ENCODE measurements at regions not wholly inside any gene's neighbourhood (a gene's known extent, or its start where the extent isn't known, plus 50 kb on each side); places are given as distances from the start of the nearest gene placed in this dataset.

DNA sequence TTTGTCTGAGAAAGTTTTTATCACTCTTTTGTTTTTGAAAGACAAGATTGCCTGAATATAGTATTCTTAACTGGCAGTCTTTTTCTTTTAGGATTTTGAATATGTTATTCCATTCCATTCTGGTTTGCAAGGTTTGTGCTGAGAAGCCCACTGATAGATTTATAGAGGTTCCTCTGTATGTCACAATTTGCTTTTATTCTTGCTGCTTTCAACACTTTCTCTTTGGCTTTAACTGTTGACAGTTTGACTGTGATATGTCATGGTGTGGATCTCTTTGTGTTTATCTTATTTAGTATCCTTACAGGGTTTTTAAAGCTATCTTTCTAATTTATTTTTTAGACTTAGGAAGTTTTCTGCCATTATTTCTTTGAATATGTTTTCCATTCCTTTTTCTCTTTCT is 331.2 kb upstream of the ATP11B start:
- no peak for DNase-seq (ENCODE audit: low read depth)

GRCh38 chr3:182464513-182465145 is 328.7 kb upstream of the ATP11B start:
- no peak for DNase-seq (ENCODE audit: low read depth)

GRCh38 chr3:182465301-182466185 is 327.8 kb upstream of the ATP11B start:
- DNase-seq (ENCODE audit: low read depth) = no peak

DNA sequence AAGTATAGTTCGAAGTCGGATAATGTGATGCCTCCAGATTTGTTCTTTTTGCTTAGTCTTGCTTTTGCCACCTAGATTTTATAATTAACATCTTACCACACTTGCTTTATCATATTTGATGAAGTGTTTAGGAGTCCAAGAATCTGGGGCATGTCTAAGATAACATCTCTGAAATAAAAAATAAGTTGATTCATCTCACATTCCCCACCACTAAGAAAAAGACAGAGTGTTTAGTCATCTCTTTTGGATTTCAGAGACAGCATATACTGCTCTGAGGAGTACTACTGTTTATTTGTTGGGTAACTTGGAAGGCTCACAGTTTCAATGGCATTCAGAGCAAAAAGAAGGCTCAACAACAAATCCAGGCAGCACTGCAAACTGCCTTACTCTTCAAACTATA is 324.2 kb upstream of the ATP11B start:
- no peak for DNase-seq (ENCODE audit: low read depth)

- no peak for DNase-seq (ENCODE audit: low read depth)
Observed at GRCh38 chr3:182470187-182470586, 323.1 kb upstream of the ATP11B start.

GRCh38 chr3:182473191-182473710 is 320.1 kb upstream of the ATP11B start:
- no peak for DNase-seq (ENCODE audit: low read depth)

DNA sequence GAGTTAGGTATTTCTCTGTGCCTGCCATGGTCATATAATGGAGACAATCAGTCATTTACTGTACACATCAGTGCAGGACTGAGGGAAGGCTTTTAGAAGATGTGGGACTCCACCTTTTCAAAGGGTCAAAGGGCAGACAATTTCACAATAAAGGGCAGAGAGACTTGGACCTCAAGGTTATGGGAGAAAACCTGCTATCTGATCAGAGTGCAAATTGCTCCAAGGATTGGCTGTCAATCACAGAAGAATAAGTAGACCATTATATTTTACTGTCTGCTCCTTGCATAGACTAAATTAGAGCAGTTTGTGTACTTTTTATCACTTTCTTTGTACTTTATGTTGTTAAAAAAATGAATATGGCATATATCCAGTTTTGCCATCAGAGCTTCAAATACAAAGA is 314.9 kb upstream of the ATP11B start:
- DNase-seq (ENCODE audit: low read depth) = no peak

- no peak for DNase-seq (ENCODE audit: low read depth)
Observed at GRCh38 chr3:182479419-182480336, 313.6 kb upstream of the ATP11B start.

- DNase-seq (ENCODE audit: low read depth) = no peak
Observed at GRCh38 chr3:182482705-182483104, 310.6 kb upstream of the ATP11B start.

DNA sequence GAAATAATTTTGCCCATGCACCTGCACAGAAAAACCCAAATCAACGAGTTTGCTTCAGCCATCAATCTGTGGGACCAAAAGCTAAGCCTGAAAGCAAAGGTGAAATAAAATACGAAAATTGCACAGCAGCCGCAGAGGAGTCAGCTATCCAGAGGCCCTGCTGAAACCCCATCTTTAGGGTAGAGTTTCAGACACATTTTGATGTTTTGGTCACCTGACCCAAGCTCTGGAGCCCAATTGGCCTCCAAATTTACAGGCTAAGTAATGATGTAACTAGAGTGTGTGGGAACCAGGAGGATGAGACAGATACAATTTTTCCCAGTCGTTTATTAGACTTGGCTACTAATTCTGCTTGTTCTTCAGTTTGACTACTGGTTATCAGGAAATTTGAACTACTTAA is 308.6 kb upstream of the ATP11B start:
- DNase-seq (ENCODE audit: low read depth) = no peak

DNA sequence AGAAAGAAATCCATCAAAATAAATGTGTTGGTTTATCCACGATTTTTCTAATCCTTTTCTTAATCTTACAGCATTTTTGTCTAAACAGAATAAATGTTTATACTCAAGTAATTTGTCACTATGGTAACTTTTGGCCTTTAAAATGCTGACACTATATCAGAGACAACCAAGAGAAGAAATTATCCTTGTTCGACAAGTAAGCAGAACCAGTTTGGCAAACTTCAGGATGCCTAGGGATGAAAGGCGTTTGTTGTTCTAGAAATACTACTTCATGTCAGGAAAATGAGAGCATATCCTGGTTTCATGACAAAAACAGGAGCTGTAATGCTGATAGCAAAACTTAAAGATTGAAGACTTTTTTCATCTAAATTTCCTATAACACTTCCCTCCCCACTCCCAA is 308.0 kb upstream of the ATP11B start:
- DNase-seq (ENCODE audit: low read depth) = no peak

DNA sequence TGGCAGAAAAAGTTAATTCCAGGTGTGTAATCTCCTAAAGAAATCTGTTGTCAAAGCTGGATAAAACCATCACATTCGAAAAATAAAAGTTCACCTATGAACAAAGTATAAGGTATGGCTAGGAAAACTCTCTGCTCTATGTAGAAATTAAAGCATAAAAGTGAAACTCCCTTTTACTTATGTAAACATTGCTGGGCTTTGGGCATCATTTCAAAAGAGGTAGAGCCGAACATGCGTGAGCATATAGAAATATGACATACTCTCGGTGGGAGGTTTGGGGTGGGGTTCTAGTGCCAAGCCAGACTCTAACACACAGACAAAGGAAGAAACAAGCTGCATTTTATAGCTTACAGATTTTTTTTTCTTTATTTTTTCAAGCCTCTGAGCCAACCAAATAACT is 306.8 kb upstream of the ATP11B start:
- DNase-seq (ENCODE audit: low read depth) = no peak

GRCh38 chr3:182487143-182487542 is 306.2 kb upstream of the ATP11B start:
- DNase-seq (ENCODE audit: low read depth) = no peak

DNA sequence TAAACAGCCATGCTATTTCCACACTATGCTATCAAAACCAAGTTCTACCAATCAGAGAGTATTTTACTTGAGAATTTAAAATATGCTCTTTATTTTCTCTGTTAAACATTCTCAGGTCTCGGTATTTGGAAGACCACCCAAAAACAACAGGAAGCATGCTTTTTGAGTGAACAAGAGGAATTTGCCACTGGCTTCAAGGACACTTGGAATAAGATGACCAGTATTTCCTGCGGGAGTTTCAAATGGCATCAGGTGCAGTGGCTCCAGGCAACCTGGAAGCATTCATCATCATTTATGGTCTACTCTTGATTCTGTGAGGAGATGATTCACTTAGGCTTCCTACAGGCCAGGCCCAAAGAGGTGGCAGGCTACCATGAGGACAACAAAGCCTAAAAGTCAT is 305.7 kb upstream of the ATP11B start:
- no peak for DNase-seq (ENCODE audit: low read depth)

DNA sequence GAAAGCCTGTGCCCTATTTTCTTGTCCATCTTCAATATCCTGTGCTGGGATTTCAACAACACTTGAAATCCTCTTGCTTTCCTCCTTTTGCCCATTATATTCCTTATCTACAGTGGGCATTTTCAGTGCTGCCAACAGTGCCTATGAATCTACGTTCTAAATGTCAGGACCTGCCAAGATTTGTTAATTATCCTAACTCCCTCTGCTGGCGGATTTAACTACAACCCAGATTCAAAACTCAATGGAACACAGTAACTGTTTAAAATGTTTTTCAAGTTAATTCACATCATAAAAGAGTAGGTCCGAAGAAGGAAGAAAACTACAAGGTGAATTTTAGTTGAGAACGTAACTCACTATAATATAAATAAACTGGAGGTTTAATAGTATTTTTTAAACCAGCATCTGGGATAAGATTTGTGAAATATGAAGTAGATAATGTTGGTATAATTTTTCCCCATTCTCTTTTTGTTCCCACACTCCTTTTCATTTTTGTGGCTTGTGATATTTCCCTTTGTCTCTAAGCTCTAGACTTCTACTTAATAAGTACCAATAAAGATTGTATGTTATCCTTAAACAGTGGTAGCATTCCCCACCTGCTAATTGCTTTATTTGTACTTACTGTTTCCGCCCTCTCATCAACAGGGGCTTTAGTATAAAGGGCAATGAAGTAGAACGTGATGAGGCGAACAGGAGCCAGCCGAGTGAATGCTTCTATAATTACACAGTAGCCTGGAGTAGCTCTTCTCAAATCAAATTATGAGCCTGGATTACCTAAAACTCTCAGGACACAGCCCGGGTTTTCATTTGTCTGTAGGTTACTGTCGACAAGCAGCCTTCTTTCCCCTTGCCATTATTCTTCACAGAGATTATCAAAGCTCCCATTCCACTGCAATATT is 302.5 kb upstream of the ATP11B start:
- DNase-seq (ENCODE audit: low read depth) = no peak

DNA sequence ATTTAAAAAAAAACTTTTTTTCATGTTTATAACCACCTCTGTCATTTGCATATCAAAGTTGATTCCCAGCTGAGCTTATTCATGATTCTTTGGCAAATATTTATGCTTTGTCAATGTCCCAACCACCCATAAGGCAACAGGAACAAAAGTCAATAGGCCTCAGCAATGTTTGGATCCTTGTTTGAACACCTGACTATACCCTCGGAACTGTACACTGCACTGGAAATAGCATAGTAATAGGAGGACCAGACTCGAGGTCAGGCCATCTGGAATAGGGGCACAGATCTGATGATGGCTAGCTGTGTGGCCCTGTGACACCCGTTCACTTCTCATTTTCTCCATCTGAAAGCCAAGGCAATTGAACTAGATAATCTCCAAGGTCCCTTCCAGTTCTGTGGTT is 301.7 kb upstream of the ATP11B start:
- DNase-seq (ENCODE audit: low read depth) = no peak

DNA sequence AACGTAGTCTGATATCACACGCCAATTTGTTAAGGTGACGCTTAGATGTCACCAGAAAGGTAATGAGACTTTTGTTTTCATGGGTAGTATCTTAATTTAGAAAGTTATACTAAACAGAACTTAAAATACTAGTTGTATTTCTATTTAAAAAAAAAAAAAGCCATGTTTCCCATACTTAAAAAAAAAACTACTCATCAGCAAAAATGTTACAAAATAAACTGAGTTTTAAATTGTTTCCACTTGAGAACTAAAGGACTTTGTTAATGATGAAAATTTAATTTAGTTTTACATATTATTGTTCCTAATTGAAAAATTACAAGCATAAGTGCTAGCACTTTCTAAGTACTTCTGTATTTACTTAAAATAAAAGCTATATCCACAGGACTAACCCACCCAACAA is 300.8 kb upstream of the ATP11B start:
- no peak for DNase-seq (ENCODE audit: low read depth)

DNA sequence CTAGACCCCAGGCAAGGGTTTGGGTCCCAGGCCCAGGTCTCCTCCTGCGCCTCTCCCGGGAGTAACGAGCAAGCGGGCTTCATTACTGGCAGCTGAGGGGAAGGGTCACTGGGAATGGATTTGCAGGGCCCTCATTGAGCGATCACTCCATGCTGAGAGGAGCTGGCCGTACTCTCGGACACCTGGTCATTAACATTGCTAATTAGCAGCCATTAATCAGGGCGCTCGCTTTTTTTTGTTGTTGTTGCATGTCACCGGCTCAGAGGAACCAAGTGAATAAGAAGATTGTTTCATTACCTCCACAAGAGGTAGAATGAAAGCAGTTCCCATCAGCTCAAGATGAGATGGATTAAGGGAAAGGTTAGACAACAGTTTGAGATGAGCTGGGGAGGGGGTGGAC is 293.0 kb upstream of the ATP11B start:
- no peak for DNase-seq (ENCODE audit: low read depth)

DNA sequence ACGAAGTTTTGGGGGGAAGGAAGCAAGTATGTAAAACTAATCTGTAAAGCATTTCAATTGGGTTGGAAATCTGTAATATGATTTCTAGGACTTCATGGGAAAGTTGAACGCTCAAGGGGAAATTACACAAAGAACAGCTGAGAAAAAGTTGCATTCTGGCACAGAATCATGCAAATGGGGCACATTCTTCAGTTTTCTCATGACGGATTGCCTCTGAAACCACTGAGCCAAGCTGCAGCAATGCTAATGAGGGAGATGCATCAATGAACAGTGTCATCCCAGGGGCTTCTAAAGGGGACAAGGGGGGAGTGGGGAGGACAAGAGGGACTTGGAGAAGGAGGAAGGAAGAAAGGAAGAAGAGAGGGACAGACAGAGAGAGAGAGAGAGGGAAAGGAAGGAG is 291.4 kb upstream of the ATP11B start:
- no peak for DNase-seq (ENCODE audit: low read depth)

DNA sequence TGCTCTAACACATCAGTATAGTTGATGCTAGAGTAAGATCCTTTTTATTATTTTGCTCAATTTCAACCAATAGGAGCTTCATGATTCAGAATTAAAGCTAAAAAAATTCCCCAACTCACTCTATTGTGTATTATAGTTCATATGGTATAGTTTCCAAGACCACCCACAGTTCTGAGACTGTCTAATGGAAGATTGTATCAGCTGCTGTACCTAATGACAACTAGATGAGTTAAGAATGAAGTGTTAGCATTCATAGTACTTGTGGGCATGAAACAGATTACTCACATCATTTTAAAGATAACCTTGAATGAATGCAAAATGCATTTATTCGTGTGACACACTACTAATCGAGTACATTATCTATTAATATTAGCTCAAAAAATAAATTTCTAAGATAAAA is 289.9 kb upstream of the ATP11B start:
- DNase-seq (ENCODE audit: low read depth) = no peak

- no peak for DNase-seq (ENCODE audit: low read depth)
Observed at GRCh38 chr3:182508919-182509711, 284.2 kb upstream of the ATP11B start.
